ENCODE measurements at regions not wholly inside any gene's neighbourhood (a gene's known extent, or its start where the extent isn't known, plus 50 kb on each side); places are given as distances from the start of the nearest gene placed in this dataset.
"Not testable (repeated sequence)": the region's sequence is repeated elsewhere in the genome, so short reads cannot be mapped to it uniquely, and the experiment has no call there.

DNA sequence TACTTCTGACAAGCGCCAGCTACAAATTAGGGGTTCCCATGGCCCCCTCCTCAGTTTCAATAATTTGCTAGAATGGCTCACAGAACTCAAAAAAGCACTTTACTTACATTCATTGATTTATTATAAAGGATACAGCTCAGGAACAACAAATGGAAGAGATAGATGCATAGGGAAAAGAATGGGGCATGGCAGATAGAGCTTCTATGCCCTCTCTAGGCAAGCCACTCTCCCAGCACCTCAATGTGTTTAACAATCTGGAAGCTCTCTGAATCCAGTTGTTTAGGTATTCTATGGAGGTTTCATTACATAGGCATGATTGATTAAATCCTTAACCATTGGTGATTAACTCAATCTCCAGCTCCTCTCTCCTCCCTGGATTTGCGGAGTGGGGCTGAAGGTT, 184.5 kb upstream of the DAAM1 start:
- no peak for DNase-seq (ENCODE audit: low read depth, low spot score)
- H3K27me3 ChIP-seq (replicated peaks in 1 of 2; ENCODE audit: control insufficient read depth in 2 of 2, insufficient read depth in 2 of 2, low read length in 1 of 2): no peaks in the 10 kb centered on the region
- POLR2A ChIA-PET: interaction anchor here (1.0 kb wide), 1 partner anchor 11 kb away, joined by 3 read pairs; no protein-coding TSS in a partner anchor
- no peak overlapping the region for H2AFZ ChIP-seq (ENCODE audit: control insufficient read depth, low read depth, low read length)
- H3K9ac ChIP-seq (ENCODE audit: control insufficient read depth, insufficient read depth, low read length): no peak overlapping the region
- no peaks in the 10 kb centered on the region for H3K36me3 ChIP-seq (ENCODE audit: control insufficient read depth in 2 of 2, insufficient read depth in 2 of 2, low read length in 1 of 2)
- ATAC-seq: no peak
- H3K4me3 ChIP-seq: no peak overlapping the region
- H3K9me3 ChIP-seq (replicated peaks; ENCODE audit: control insufficient read depth, insufficient read depth, low read length): no peaks in the 10 kb centered on the region; the same call in 1 of the 3 replicates
- SMC1A ChIA-PET (ENCODE audit: uncharacterized antibody, unreplicated experiment): interaction anchor here (0.7 to 2.4 kb wide), 15 partner anchors 8 to 503 kb away, joined by 3 to 17 read pairs (median 4); no protein-coding TSS in a partner anchor
- no TSS peak for BruUV-seq (replicated peaks)
- WGBS (ENCODE audit: insufficient coverage, insufficient replicate concordance, low lambda C conversion rate, missing lambda C conversion rate): 6% methylated on average over 2 of the region's 2 CpGs
- H4K20me1 ChIP-seq (ENCODE audit: control insufficient read depth, insufficient read depth): no peaks in the 10 kb centered on the region
- no peak for TF ChIP-seq POLR2AphosphoS2 (IDR thresholded peaks at IDR 0.05; ENCODE audit: low read depth, low read length)
- no peak for TF ChIP-seq MTA2 (IDR thresholded peaks at IDR 0.05; ENCODE audit: low read depth)
- TF ChIP-seq, protein P1, sequence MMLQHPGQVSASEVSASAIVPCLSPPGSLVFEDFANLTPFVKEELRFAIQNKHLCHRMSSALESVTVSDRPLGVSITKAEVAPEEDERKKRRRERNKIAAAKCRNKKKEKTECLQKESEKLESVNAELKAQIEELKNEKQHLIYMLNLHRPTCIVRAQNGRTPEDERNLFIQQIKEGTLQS (IDR thresholded peaks at IDR 0.05; ENCODE audit: borderline replicate concordance, extremely low read depth, low read depth, low read length): no peak
- TF ChIP-seq DPF2 (IDR thresholded peaks at IDR 0.05): no peak
- TF ChIP-seq EZH2 (IDR thresholded peaks at IDR 0.05; ENCODE audit: borderline replicate concordance, control insufficient read depth, low read depth, low read length): no peak
- peak; percentile 39; the same call in 1 of the 2 replicates for TF ChIP-seq RAD21 (IDR thresholded peaks at IDR 0.05; ENCODE audit: insufficient read depth, low read depth, low read length)
- TF ChIP-seq, protein P2, sequence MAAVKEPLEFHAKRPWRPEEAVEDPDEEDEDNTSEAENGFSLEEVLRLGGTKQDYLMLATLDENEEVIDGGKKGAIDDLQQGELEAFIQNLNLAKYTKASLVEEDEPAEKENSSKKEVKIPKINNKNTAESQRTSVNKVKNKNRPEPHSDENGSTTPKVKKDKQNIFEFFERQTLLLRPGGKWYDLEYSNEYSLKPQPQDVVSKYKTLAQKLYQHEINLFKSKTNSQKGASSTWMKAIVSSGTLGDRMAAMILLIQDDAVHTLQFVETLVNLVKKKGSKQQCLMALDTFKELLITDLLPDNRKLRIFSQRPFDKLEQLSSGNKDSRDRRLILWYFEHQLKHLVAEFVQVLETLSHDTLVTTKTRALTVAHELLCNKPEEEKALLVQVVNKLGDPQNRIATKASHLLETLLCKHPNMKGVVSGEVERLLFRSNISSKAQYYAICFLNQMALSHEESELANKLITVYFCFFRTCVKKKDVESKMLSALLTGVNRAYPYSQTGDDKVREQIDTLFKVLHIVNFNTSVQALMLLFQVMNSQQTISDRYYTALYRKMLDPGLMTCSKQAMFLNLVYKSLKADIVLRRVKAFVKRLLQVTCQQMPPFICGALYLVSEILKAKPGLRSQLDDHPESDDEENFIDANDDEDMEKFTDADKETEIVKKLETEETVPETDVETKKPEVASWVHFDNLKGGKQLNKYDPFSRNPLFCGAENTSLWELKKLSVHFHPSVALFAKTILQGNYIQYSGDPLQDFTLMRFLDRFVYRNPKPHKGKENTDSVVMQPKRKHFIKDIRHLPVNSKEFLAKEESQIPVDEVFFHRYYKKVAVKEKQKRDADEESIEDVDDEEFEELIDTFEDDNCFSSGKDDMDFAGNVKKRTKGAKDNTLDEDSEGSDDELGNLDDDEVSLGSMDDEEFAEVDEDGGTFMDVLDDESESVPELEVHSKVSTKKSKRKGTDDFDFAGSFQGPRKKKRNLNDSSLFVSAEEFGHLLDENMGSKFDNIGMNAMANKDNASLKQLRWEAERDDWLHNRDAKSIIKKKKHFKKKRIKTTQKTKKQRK (IDR thresholded peaks at IDR 0.05; ENCODE audit: low read depth, low read length): no peak
- TF ChIP-seq SMC3 (IDR thresholded peaks at IDR 0.05; ENCODE audit: borderline replicate concordance, low read length): peak; percentile 14; the same call in 1 of the 2 replicates
- RAD21 ChIA-PET (ENCODE audit: unreplicated experiment): interaction anchor here (0.9 to 1.8 kb wide), 5 partner anchors 21 to 503 kb away, joined by 3 to 9 read pairs (median 3); no protein-coding TSS in a partner anchor
- H3K4me2 ChIP-seq (ENCODE audit: control insufficient read depth, insufficient read depth): no peak overlapping the region
- no peak for FAIRE-seq
- H3K27ac ChIP-seq (ENCODE audit: control insufficient read depth, insufficient read depth): no peak overlapping the region
- H3K4me1 ChIP-seq (ENCODE audit: control insufficient read depth, insufficient read depth, low read length): no peaks in the 10 kb centered on the region
- intact Hi-C loops (cut with micrococcal nuclease; ENCODE audit: unreplicated experiment): no loop called here
- no peaks in the 10 kb centered on the region for H3K79me2 ChIP-seq (ENCODE audit: control insufficient read depth, insufficient read depth, low read length)
- CTCF ChIA-PET: interaction anchor here (1.1 to 3.1 kb wide), 4 partner anchors 51 to 502 kb away, joined by 3 to 14 read pairs (median 6); no protein-coding TSS in a partner anchor
- in situ Hi-C loops (cut with MboI): no loop called here

DNA sequence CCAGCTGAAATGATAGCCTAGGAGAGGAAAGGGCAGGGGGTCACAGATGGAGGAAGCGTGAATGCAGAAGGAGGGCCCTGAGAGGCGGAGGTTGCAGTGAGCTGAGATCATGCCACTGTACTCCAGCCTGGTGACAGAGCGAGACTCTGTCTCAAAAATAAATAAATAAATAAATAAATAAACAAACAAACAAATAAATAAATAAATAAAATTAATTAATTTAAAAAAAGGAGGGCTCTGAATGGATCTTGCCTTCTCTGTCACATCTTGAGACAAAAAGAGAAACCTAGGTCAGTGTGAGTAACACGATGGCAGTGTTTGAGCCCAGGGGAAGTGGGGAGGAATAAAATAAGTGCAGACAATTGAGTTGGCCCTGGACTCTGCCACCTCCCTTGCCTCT, 182.3 kb upstream of the DAAM1 start:
- ATAC-seq; H3K9ac ChIP-seq (ENCODE audit: control insufficient read depth, insufficient read depth, low read length); H3K4me3 ChIP-seq; H4K20me1 ChIP-seq (ENCODE audit: control insufficient read depth, insufficient read depth); FAIRE-seq; intact Hi-C loops (cut with micrococcal nuclease; ENCODE audit: unreplicated experiment); H3K27ac ChIP-seq (ENCODE audit: control insufficient read depth, insufficient read depth); SMC1A ChIA-PET (ENCODE audit: uncharacterized antibody, unreplicated experiment); DNase-seq (ENCODE audit: low read depth, low spot score); H3K36me3 ChIP-seq (ENCODE audit: control insufficient read depth in 2 of 2, insufficient read depth in 2 of 2, low read length in 1 of 2); CTCF ChIA-PET; in situ Hi-C loops (cut with MboI); H2AFZ ChIP-seq (ENCODE audit: control insufficient read depth, low read depth, low read length); BruUV-seq (replicated peaks); H3K9me3 ChIP-seq (replicated peaks; ENCODE audit: control insufficient read depth, insufficient read depth, low read length); H3K4me2 ChIP-seq (ENCODE audit: control insufficient read depth, insufficient read depth); H3K27me3 ChIP-seq (replicated peaks in 1 of 2; ENCODE audit: control insufficient read depth in 2 of 2, insufficient read depth in 2 of 2, low read length in 1 of 2); H3K4me1 ChIP-seq (ENCODE audit: control insufficient read depth, insufficient read depth, low read length); POLR2A ChIA-PET; H3K79me2 ChIP-seq (ENCODE audit: control insufficient read depth, insufficient read depth, low read length); RAD21 ChIA-PET (ENCODE audit: unreplicated experiment): not testable (repeated sequence)
- WGBS (ENCODE audit: insufficient coverage, insufficient replicate concordance, low lambda C conversion rate, missing lambda C conversion rate): 50% methylated on average over 4 of the region's 4 CpGs

Measured in GM12878 (cell line).